Head of caudate nucleus (tissue), 42 donors: ENCODE measurements at regions not wholly inside any gene's neighbourhood (a gene's known extent, or its start where the extent isn't known, plus 50 kb on each side); places are given as distances from the start of the nearest gene placed in this dataset.

ENCODE experiments used
- DNase-seq, 42 donors: peaks; one replicate each; pipeline versions ENCODE4 v3.0.0 to v3.0.0-alpha.2; 2020 to 2021; ENCODE audit warnings: mixed read lengths in 7 of 42
- intact Hi-C: fragments of 100-400 bp; cut with DNase I; formaldehyde crosslinking; loops from one replicate; pipeline ENCODE4 v1.15.0; 2022

GRCh38 chr5:68776381-68776780 is 317.4 kb upstream of the SLC30A5 start:
- no peak for DNase-seq
- intact Hi-C loops = no loop called here

GRCh38 chr5:68777135-68777534 is 316.7 kb upstream of the SLC30A5 start:
- no peak for DNase-seq
- intact Hi-C loops = no loop called here

- intact Hi-C loops = no loop called here
- no peak for DNase-seq
These were observed 315.3 kb upstream of the SLC30A5 start for GRCh38 chr5:68778484-68778883.

- intact Hi-C loops = no loop called here
- DNase-seq = no peak
These were observed 313.4 kb upstream of the SLC30A5 start for GRCh38 chr5:68780299-68780955.

GRCh38 chr5:68793074-68793473 is 300.7 kb upstream of the SLC30A5 start:
- DNase-seq = no peak
- intact Hi-C loops = no loop called here

GRCh38 chr5:68793993-68794392 is 299.8 kb upstream of the SLC30A5 start:
- no peak for DNase-seq
- intact Hi-C loops = no loop called here

- intact Hi-C loops = no loop called here
- no peak for DNase-seq
These were observed 298.6 kb upstream of the SLC30A5 start for GRCh38 chr5:68795190-68795589.

- intact Hi-C loops = no loop called here
- DNase-seq = peak in 5 of 42 donors; percentile 3 to 46 (median 13)
These were observed 294.7 kb upstream of the SLC30A5 start for GRCh38 chr5:68798877-68799843.

- DNase-seq = no peak
- intact Hi-C loops = no loop called here
These were observed 291.4 kb upstream of the SLC30A5 start for GRCh38 chr5:68802430-68802829.

- intact Hi-C loops = no loop called here
- no peak for DNase-seq
These were observed 289.9 kb upstream of the SLC30A5 start for GRCh38 chr5:68803881-68804319.

GRCh38 chr5:68804343-68804742 is 289.5 kb upstream of the SLC30A5 start:
- DNase-seq = no peak

GRCh38 chr5:68805444-68805843 is 288.4 kb upstream of the SLC30A5 start:
- no peak for DNase-seq
- intact Hi-C loops = no loop called here

More at GRCh38 chr5:68804343-68804742, 289.5 kb upstream of the SLC30A5 start:
- intact Hi-C loops = no loop called here

GRCh38 chr5:68817632-68818031 is 276.2 kb upstream of the SLC30A5 start:
- peak in 1 of 42 donors; percentile 26 for DNase-seq
- intact Hi-C loops = no loop called here

- peak; percentile 44 to 91 (median 70) for DNase-seq
These were observed 275.6 kb upstream of the SLC30A5 start for GRCh38 chr5:68818057-68818695.

GRCh38 chr5:68818870-68819269 is 274.9 kb upstream of the SLC30A5 start:
- intact Hi-C loops = no loop called here
- DNase-seq = no peak

More at GRCh38 chr5:68818057-68818695, 275.6 kb upstream of the SLC30A5 start:
- intact Hi-C loops = no loop called here

- intact Hi-C loops = no loop called here
- DNase-seq = no peak
These were observed 272.8 kb upstream of the SLC30A5 start for GRCh38 chr5:68821056-68821455.

- intact Hi-C loops = no loop called here
These were observed 271.0 kb upstream of the SLC30A5 start for GRCh38 chr5:68822796-68823195.

GRCh38 chr5:68823301-68823700 is 270.5 kb upstream of the SLC30A5 start:
- intact Hi-C loops = no loop called here
- DNase-seq = no peak

More at GRCh38 chr5:68822796-68823195, 271.0 kb upstream of the SLC30A5 start:
- no peak for DNase-seq

GRCh38 chr5:68830377-68830898 is 263.4 kb upstream of the SLC30A5 start:
- no peak for DNase-seq
- intact Hi-C loops = no loop called here
